HCT116 (cell line): ENCODE measurements at regions not wholly inside any gene's neighbourhood (a gene's known extent, or its start where the extent isn't known, plus 50 kb on each side); places are given as distances from the start of the nearest gene placed in this dataset.

ENCODE experiments used
- ATAC-seq: fragments of 200-7000 bp; cut with Tn5 transposase; 2 replicates; pipeline ENCODE4 v1.9.1; 2020; ENCODE audit warnings: mild to moderate bottlenecking, moderate library complexity
- BruUV-seq: library from RNA; stranded (reverse); fragments of 400-500 nt; replicated peaks from 2 replicates; lab custom pipeline; 2021; lab: Mats Ljungman, UMichigan
- CTCF ChIA-PET: fragments of 300-600 bp; sonication (Branson Sonifier 250); formaldehyde crosslinking; loops from one replicate; lab custom pipeline; 2021; ENCODE audit warnings: antibody characterized with exemption; lab: Charles Lee
- POLR2A ChIA-PET: fragments of 300-600, 350-600 bp; sonication (Branson Sonifier 250); formaldehyde crosslinking; loops from one replicate; lab custom pipeline; 2021; ENCODE audit warnings: antibody characterized with exemption; lab: Charles Lee
- RAD21 ChIA-PET, 2 experiments: fragments of 300-600 bp; sonication (Branson Sonifier 250); formaldehyde crosslinking; loops; one replicate each; lab custom pipeline; 2023; ENCODE audit warnings: low total read pairs in 2 of 2; ENCODE audit not compliant: uncharacterized antibody in 2 of 2, unreplicated experiment in 2 of 2, low non-redundant PET in 1 of 2; lab: Charles Lee
- DNase-seq: peaks from one replicate; pipeline ENCODE4 v3.0.0-alpha.2; 2010; ENCODE audit warnings: low read depth, low spot score
- H2AFZ ChIP-seq: fragments of 200-600 bp; shearing (Covaris generic), sonication (generic); 2 replicates; pipeline ENCODE4 v1.6.1; 2017; ENCODE audit warnings: low read depth, mixed run types, mixed read lengths, antibody characterized with exemption, low read length; ENCODE audit not compliant: poor library complexity, severe bottlenecking
- H3K27ac ChIP-seq: 2 replicates; pipeline ENCODE4 v1.5.1; 2012; ENCODE audit warnings: low read depth, low read length
- H3K27me3 ChIP-seq: fragments of 200-600 bp; sonication (generic); 2 replicates; pipeline ENCODE4 v1.6.1; 2016; ENCODE audit warnings: mixed run types, low read length, mixed read lengths; ENCODE audit not compliant: insufficient read depth
- H3K36me3 ChIP-seq, 2 experiments: fragments of 200-500 bp in 1 of 2; fragments of 200-600 bp in 1 of 2; sonication (Bioruptor generic) in 1 of 2; sonication (generic) in 1 of 2; 2 replicates each; pipeline versions ENCODE4 v1.5.1 to v1.6.1; 2014 to 2016; ENCODE audit warnings: low read length in 2 of 2, inconsistent platforms in 1 of 2, mixed read lengths in 1 of 2, mixed run types in 1 of 2; ENCODE audit not compliant: insufficient read depth in 2 of 2, control insufficient read depth in 1 of 2
- H3K4me1 ChIP-seq, 2 experiments: fragments of 200-600 bp in 1 of 2; sonication (generic) in 1 of 2; 2 replicates each; pipeline versions ENCODE4 v1.5.1 to v1.6.1; 2012 to 2017; ENCODE audit warnings: low read length in 2 of 2, inconsistent platforms in 1 of 2, mild to moderate bottlenecking in 1 of 2, mixed read lengths in 1 of 2, mixed run types in 1 of 2, moderate library complexity in 1 of 2; ENCODE audit not compliant: insufficient read depth in 2 of 2, control insufficient read depth in 1 of 2
- H3K4me2 ChIP-seq: fragments of 200-600 bp; sonication (generic); 2 replicates; pipeline ENCODE4 v1.6.1; 2017; ENCODE audit warnings: mixed run types, low read length, mixed read lengths
- H3K4me3 ChIP-seq, 2 experiments: fragments of 200-600 bp in 1 of 2; sonication (generic) in 1 of 2; replicated peaks in 1 of 2; 2 replicates each; pipeline ENCODE4 v1.5.1; 2011 to 2016; ENCODE audit warnings: low read length in 2 of 2, control low read depth in 1 of 2, low read depth in 1 of 2, mild to moderate bottlenecking in 1 of 2, mixed read lengths in 1 of 2, mixed run types in 1 of 2
- H3K79me2 ChIP-seq: fragments of 200-600 bp; sonication (generic); 2 replicates; pipeline ENCODE4 v1.6.1; 2017; ENCODE audit warnings: mild to moderate bottlenecking, mixed run types, low read length, moderate library complexity, mixed read lengths; ENCODE audit not compliant: insufficient read depth
- H3K9ac ChIP-seq: fragments of 200-600 bp; sonication (generic); 2 replicates; pipeline ENCODE4 v1.6.1; 2016; ENCODE audit warnings: low read length, mixed read lengths
- H3K9me2 ChIP-seq: fragments of 200-600 bp; sonication (generic), shearing (Covaris generic); 2 replicates; pipeline ENCODE4 v1.6.1; 2017; ENCODE audit warnings: mixed run types, mild to moderate bottlenecking, moderate library complexity; ENCODE audit not compliant: insufficient read depth
- H3K9me3 ChIP-seq, 2 experiments: fragments of 200-500 bp in 1 of 2; fragments of 200-600 bp in 1 of 2; sonication (Bioruptor generic) in 1 of 2; sonication (generic) in 1 of 2; 2 replicates each; pipeline ENCODE4 v1.6.1; 2014 to 2017; ENCODE audit warnings: low read length in 2 of 2, mixed read lengths in 2 of 2, inconsistent platforms in 1 of 2, low read depth in 1 of 2, mild to moderate bottlenecking in 1 of 2, mixed run types in 1 of 2, moderate library complexity in 1 of 2; ENCODE audit not compliant: control insufficient read depth in 1 of 2, insufficient read depth in 1 of 2
- H4K20me1 ChIP-seq: fragments of 200-600 bp; sonication (generic), shearing (Covaris generic); 2 replicates; pipeline ENCODE4 v1.6.1; 2017; ENCODE audit warnings: mixed run types, mild to moderate bottlenecking, moderate library complexity; ENCODE audit not compliant: insufficient read depth
- POLR2A ChIP-seq: IDR thresholded peaks from 2 replicates; pipeline ENCODE4 v1.7.0; 2011; ENCODE audit warnings: borderline replicate concordance; ENCODE audit not compliant: insufficient read depth, insufficient read length; ENCODE audit errors: extremely low read depth
- SRF ChIP-seq: IDR thresholded peaks from 2 replicates; pipeline ENCODE4 v1.6.1; 2012; ENCODE audit warnings: low read depth
- TCF7L2 ChIP-seq: IDR thresholded peaks from 2 replicates; pipeline ENCODE4 v1.7.0; 2011; ENCODE audit warnings: borderline replicate concordance, inconsistent platforms; ENCODE audit not compliant: insufficient read depth, insufficient read length; ENCODE audit errors: extremely low read depth
- YY1 ChIP-seq: IDR thresholded peaks from 2 replicates; pipeline ENCODE4 v1.6.1; 2011; ENCODE audit warnings: low read length, low read depth, moderate library complexity, mild to moderate bottlenecking; ENCODE audit not compliant: insufficient replicate concordance; ENCODE audit errors: extremely low read depth
- ZFX ChIP-seq: fragments of 450-650 bp; IDR thresholded peaks from 2 replicates; pipeline ENCODE4 v1.6.1; 2017
- intact Hi-C: fragments of 100-400 bp; cut with micrococcal nuclease; formaldehyde crosslinking; loops from 2 replicates; pipeline ENCODE4 v1.10.0; 2022
- TF ChIP-seq, protein P1 (sequence below): IDR thresholded peaks from 2 replicates; pipeline ENCODE4 v1.6.1; 2012
- TF ChIP-seq, protein P2 (sequence below), 3 experiments: fragments of 200-600 bp in 1 of 3; sonication (generic) in 1 of 3; IDR thresholded peaks in 2 of 3; conservative IDR thresholded peaks in 1 of 3; 2 replicates each; pipeline ENCODE4 v1.5.1; 2012 to 2017; ENCODE audit warnings: low read depth in 2 of 3, low read length in 2 of 3, antibody characterized with exemption in 1 of 3, borderline replicate concordance in 1 of 3, control low read depth in 1 of 3, mild to moderate bottlenecking in 1 of 3, mixed read lengths in 1 of 3, mixed run types in 1 of 3, moderate library complexity in 1 of 3; ENCODE audit not compliant: insufficient read depth in 1 of 3

GRCh38 chrX:118221733-118222132 lies 105.1 kb upstream of the KLHL13 start:
- ChIA-PET POLR2A (no interaction called here), RAD21 (no interaction called here), CTCF (no interaction called here)
- H3K27me3 ChIP-seq: no peaks in the 10 kb centered on the region
- H2AFZ ChIP-seq: no peak overlapping the region
- H3K27ac ChIP-seq: no peak overlapping the region
- H3K4me1 ChIP-seq: peaks cover 0 to 6% of the 10 kb centered on the region in 2 experiments; a peak in 2 of 4 replicates
- H3K4me3 ChIP-seq: no peak overlapping the region
- DNase-seq (no peak), ATAC-seq (no peak)
- intact Hi-C loops: no loop called here
- H3K9me2 ChIP-seq: no peaks in the 10 kb centered on the region
- TF ChIP-seq ZFX (no peak), TCF7L2 (no peak), YY1 (no peak), SRF (no peak)
- TF ChIP-seq, protein P1, sequence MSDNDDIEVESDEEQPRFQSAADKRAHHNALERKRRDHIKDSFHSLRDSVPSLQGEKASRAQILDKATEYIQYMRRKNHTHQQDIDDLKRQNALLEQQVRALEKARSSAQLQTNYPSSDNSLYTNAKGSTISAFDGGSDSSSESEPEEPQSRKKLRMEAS: no peak
- TF ChIP-seq, protein P2, sequence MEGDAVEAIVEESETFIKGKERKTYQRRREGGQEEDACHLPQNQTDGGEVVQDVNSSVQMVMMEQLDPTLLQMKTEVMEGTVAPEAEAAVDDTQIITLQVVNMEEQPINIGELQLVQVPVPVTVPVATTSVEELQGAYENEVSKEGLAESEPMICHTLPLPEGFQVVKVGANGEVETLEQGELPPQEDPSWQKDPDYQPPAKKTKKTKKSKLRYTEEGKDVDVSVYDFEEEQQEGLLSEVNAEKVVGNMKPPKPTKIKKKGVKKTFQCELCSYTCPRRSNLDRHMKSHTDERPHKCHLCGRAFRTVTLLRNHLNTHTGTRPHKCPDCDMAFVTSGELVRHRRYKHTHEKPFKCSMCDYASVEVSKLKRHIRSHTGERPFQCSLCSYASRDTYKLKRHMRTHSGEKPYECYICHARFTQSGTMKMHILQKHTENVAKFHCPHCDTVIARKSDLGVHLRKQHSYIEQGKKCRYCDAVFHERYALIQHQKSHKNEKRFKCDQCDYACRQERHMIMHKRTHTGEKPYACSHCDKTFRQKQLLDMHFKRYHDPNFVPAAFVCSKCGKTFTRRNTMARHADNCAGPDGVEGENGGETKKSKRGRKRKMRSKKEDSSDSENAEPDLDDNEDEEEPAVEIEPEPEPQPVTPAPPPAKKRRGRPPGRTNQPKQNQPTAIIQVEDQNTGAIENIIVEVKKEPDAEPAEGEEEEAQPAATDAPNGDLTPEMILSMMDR (IDR thresholded peaks at IDR 0.05 in 2 of 3, conservative IDR thresholded peaks at IDR 0.05 in 1 of 3; ENCODE audit: borderline replicate concordance in 1 of 3, insufficient read depth in 1 of 3, low read depth in 2 of 3, low read length in 2 of 3): no peak
- no peaks in the 10 kb centered on the region for H3K36me3 ChIP-seq
- H3K79me2 ChIP-seq: no peaks in the 10 kb centered on the region
- no TSS peak for BruUV-seq
- no peak overlapping the region for H3K9ac ChIP-seq
- H3K9me3 ChIP-seq: no peaks in the 10 kb centered on the region
- no peak overlapping the region for H3K4me2 ChIP-seq
- no peaks in the 10 kb centered on the region for H4K20me1 ChIP-seq

GRCh38 chrX:118222421-118222820 lies 105.8 kb upstream of the KLHL13 start:
- ChIA-PET CTCF (no interaction called here), POLR2A (no interaction called here)
- peaks cover 0 to 6% of the 10 kb centered on the region in 2 experiments; a peak in 2 of 4 replicates for H3K4me1 ChIP-seq
- H3K9ac ChIP-seq: no peak overlapping the region
- no peak overlapping the region for H3K4me2 ChIP-seq
- H3K9me3 ChIP-seq: no peaks in the 10 kb centered on the region
- no peaks in the 10 kb centered on the region for H3K79me2 ChIP-seq
- no peak overlapping the region for H3K4me3 ChIP-seq
- intact Hi-C loops: no loop called here
- no peak overlapping the region for H3K27ac ChIP-seq
- no peaks in the 10 kb centered on the region for H3K27me3 ChIP-seq
- no peaks in the 10 kb centered on the region for H3K36me3 ChIP-seq
- H3K9me2 ChIP-seq: no peaks in the 10 kb centered on the region
- TF ChIP-seq POLR2A: no peak
- TF ChIP-seq, all 23 proteins: peak for 0
- Histone ChIP-seq H2AFZ (no peak overlapping the region), H4K20me1 (no peaks in the 10 kb centered on the region)
- DNase-seq (no peak), ATAC-seq (no peak)
- RAD21 ChIA-PET: no interaction called here
- no TSS peak for BruUV-seq
